Stomach (tissue), 8 donors: ENCODE measurements at regions not wholly inside any gene's neighbourhood (a gene's known extent, or its start where the extent isn't known, plus 50 kb on each side); places are given as distances from the start of the nearest gene placed in this dataset.
"Not testable (repeated sequence)": the region's sequence is repeated elsewhere in the genome, so short reads cannot be mapped to it uniquely, and the experiment has no call there.

Experiments used
- DNase-seq, 2 donors: peaks; one replicate each; pipeline versions ENCODE4 v3.0.0 to v3.0.0-alpha.2; 2013 to 2019
- H3K27ac ChIP-seq, 5 donors: fragments of 200-600 bp in 4 of 5; sonication (generic) in 4 of 5; one replicate each; pipeline ENCODE4 v1.5.1; 2013 to 2019; ENCODE audit warnings: mild to moderate bottlenecking in 1 of 5, moderate library complexity in 1 of 5
- H3K27me3 ChIP-seq, 3 donors: fragments of 200-600 bp; sonication (generic); one replicate each; pipeline ENCODE4 v1.5.1; 2017 to 2019; ENCODE audit warnings: mixed run types in 1 of 3
- H3K36me3 ChIP-seq, 4 donors: fragments of 200-600 bp; sonication (generic); 1 replicate in 3 of 4; 2 replicates in 1 of 4; pipeline ENCODE4 v1.5.1; 2016 to 2019
- H3K4me1 ChIP-seq, 4 donors: fragments of 200-600 bp; sonication (generic); one replicate each; pipeline ENCODE4 v1.5.1; 2016 to 2019
- H3K4me3 ChIP-seq, 4 donors: fragments of 200-600 bp; sonication (generic) in 3 of 4; one replicate each; pipeline ENCODE4 v1.5.1; 2016 to 2019; ENCODE audit warnings: mild to moderate bottlenecking in 1 of 4
- H3K9me3 ChIP-seq, 4 donors: fragments of 200-600 bp; sonication (generic); one replicate each; pipeline ENCODE4 v1.5.1; 2016 to 2019
- EP300 ChIP-seq: sonication (generic); formaldehyde crosslinking; IDR thresholded peaks from one replicate; pipeline ENCODE4 v1.6.1; 2017; ENCODE audit warnings: antibody characterized with exemption
- POLR2A ChIP-seq, 4 donors: fragments of 450-650 bp; IDR thresholded peaks; one replicate each; pipeline ENCODE4 v1.6.1; 2016; ENCODE audit warnings: antibody characterized with exemption in 4 of 4, control low read depth in 2 of 4, mild to moderate bottlenecking in 1 of 4, moderate library complexity in 1 of 4
- POLR2AphosphoS5 ChIP-seq, 3 donors: sonication (generic); formaldehyde crosslinking; IDR thresholded peaks; one replicate each; pipeline ENCODE4 v1.6.1; 2016; ENCODE audit warnings: antibody characterized with exemption in 3 of 3
- WGBS, 5 donors: extraction: QIAGEN DNeasy Blood & Tissue Kit in 3 of 5; methylation state at CpG; one replicate each; pipeline versions ENCODE4 v1.1.5 to v1.1.7; 2013 to 2018; 5-methylcytosine and 5-hydroxymethylcytosine counted together
- intact Hi-C: fragments of 100-400 bp; cut with DNase I; formaldehyde crosslinking; loops from one replicate; pipeline ENCODE4 v1.15.1; 2023; ENCODE audit warnings: low total_unique reads
- TF ChIP-seq, protein P1 (sequence below), 7 experiments: fragments of 450-650 bp in 4 of 7; fragments of 200-600 bp in 3 of 7; sonication (generic) in 3 of 7; IDR thresholded peaks; one replicate each; pipeline ENCODE4 v1.5.1; 2016 to 2019; ENCODE audit warnings: antibody characterized with exemption in 7 of 7, control low read depth in 2 of 7, mild to moderate bottlenecking in 1 of 7
- donor health status: healthy with polysubstance abuse.
- donor health status: Bipolar disorder and iron deficiency.
- donor health status: healthy.

- 86 to 97% (median 93%) methylated on average over 3 of the region's 3 CpGs for WGBS, 5 donors
- no peaks in the 10 kb centered on the region for H3K9me3 ChIP-seq
Observed at GRCh38 chr10:117775526-117775925, 233.0 kb downstream of the EMX2 start.

GRCh38 chr10:117777222-117777621, 234.7 kb downstream of the EMX2 start:
- H3K4me1 ChIP-seq, intact Hi-C loops, DNase-seq, H3K27ac ChIP-seq, H3K9me3 ChIP-seq, H3K4me3 ChIP-seq, H3K36me3 ChIP-seq: not testable (repeated sequence)
- peaks cover 0 to 12% (median 0%) of the 10 kb centered on the region in 3 donors for H3K27me3 ChIP-seq
- WGBS, 5 donors: 76 to 84% (median 80%) methylated on average over 5 of the region's 5 CpGs

More at GRCh38 chr10:117775526-117775925, 233.0 kb downstream of the EMX2 start:
- intact Hi-C loops: no loop called here
- H3K4me1 ChIP-seq: no peaks in the 10 kb centered on the region
- H3K36me3 ChIP-seq: no peaks in the 10 kb centered on the region
- peaks cover 0 to 11% (median 4%) of the 10 kb centered on the region in 3 donors for H3K27me3 ChIP-seq
- no peak for TF ChIP-seq POLR2A (IDR thresholded peaks at IDR 0.05)
- no peak for TF ChIP-seq EP300
- TF ChIP-seq POLR2AphosphoS5 (IDR thresholded peaks at IDR 0.05): no peak
- TF ChIP-seq, protein P1, sequence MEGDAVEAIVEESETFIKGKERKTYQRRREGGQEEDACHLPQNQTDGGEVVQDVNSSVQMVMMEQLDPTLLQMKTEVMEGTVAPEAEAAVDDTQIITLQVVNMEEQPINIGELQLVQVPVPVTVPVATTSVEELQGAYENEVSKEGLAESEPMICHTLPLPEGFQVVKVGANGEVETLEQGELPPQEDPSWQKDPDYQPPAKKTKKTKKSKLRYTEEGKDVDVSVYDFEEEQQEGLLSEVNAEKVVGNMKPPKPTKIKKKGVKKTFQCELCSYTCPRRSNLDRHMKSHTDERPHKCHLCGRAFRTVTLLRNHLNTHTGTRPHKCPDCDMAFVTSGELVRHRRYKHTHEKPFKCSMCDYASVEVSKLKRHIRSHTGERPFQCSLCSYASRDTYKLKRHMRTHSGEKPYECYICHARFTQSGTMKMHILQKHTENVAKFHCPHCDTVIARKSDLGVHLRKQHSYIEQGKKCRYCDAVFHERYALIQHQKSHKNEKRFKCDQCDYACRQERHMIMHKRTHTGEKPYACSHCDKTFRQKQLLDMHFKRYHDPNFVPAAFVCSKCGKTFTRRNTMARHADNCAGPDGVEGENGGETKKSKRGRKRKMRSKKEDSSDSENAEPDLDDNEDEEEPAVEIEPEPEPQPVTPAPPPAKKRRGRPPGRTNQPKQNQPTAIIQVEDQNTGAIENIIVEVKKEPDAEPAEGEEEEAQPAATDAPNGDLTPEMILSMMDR (IDR thresholded peaks at IDR 0.05): no peak
- H3K4me3 ChIP-seq: no peak overlapping the region
- DNase-seq: no peak
- H3K27ac ChIP-seq: no peak overlapping the region

- H3K27ac ChIP-seq: no peak overlapping the region
- no peak for DNase-seq
- H3K4me3 ChIP-seq: no peak overlapping the region
- WGBS, 5 donors: 58 to 75% (median 68%) methylated on average over 3 of the region's 3 CpGs
- no peak for TF ChIP-seq EP300
- TF ChIP-seq POLR2A (IDR thresholded peaks at IDR 0.05): no peak
- TF ChIP-seq, protein P1 (IDR thresholded peaks at IDR 0.05): no peak
- TF ChIP-seq POLR2AphosphoS5 (IDR thresholded peaks at IDR 0.05): no peak
- H3K9me3 ChIP-seq: no peaks in the 10 kb centered on the region
- H3K36me3 ChIP-seq: no peaks in the 10 kb centered on the region
- H3K4me1 ChIP-seq: no peaks in the 10 kb centered on the region
- intact Hi-C loops: no loop called here
- peaks cover 0 to 5% (median 0%) of the 10 kb centered on the region in 3 donors for H3K27me3 ChIP-seq
Observed at GRCh38 chr10:117778241-117778640, 235.7 kb downstream of the EMX2 start.

DNA sequence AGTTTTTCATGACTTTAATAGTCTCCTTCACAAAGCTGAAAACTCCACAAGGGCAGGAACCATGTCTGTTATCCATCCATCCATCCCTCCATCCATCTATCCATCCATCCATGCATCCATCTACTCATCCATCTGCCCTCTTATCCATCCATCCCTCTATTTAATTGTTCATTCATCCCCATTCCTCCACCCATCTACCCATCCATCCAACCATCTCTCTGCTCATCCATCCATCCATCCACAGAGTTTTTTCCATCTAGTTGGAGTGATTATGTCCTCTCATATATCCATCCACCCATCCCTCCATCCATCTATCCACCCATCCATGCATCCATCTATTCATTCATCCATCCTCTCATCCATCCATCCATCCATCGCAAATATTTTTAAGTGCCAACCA, 237.9 kb downstream of the EMX2 start:
- Histone ChIP-seq H3K4me3 (no peak overlapping the region), H3K27ac (no peak overlapping the region), H3K27me3 (peaks cover 0 to 5% (median 0%) of the 10 kb centered on the region in 3 donors), H3K9me3 (no peaks in the 10 kb centered on the region), H3K36me3 (no peaks in the 10 kb centered on the region), H3K4me1 (no peaks in the 10 kb centered on the region)
- WGBS, 5 donors: 94 to 100% (median 97%) methylated on average over 1 of the region's 1 CpG
- intact Hi-C loops: no loop called here
- no peak for DNase-seq
- TF ChIP-seq EP300: no peak
- TF ChIP-seq, protein P1 (IDR thresholded peaks at IDR 0.05): no peak
- no peak for TF ChIP-seq POLR2AphosphoS5 (IDR thresholded peaks at IDR 0.05)
- TF ChIP-seq POLR2A (IDR thresholded peaks at IDR 0.05): no peak

GRCh38 chr10:117781216-117781831, 238.8 kb downstream of the EMX2 start:
- H3K4me3 ChIP-seq: no peak overlapping the region
- H3K27me3 ChIP-seq: peaks cover 0 to 7% (median 0%) of the 10 kb centered on the region in 3 donors
- intact Hi-C loops: no loop called here
- no peak for TF ChIP-seq POLR2AphosphoS5 (IDR thresholded peaks at IDR 0.05)
- TF ChIP-seq, protein P1 (IDR thresholded peaks at IDR 0.05): no peak
- TF ChIP-seq EP300: no peak
- no peak for TF ChIP-seq POLR2A (IDR thresholded peaks at IDR 0.05)
- no peak overlapping the region for H3K27ac ChIP-seq
- no peaks in the 10 kb centered on the region for H3K36me3 ChIP-seq
- WGBS, 5 donors: 82 to 89% (median 86%) methylated on average over 7 of the region's 7 CpGs
- H3K9me3 ChIP-seq: no peaks in the 10 kb centered on the region
- DNase-seq: no peak
- no peaks in the 10 kb centered on the region for H3K4me1 ChIP-seq
